ENCODE measurements at regions not wholly inside any gene's neighbourhood (a gene's known extent, or its start where the extent isn't known, plus 50 kb on each side); places are given as distances from the start of the nearest gene placed in this dataset.

GRCh38 chr9:82761956-82762355 lies 301.0 kb downstream of the RASEF start:
- Histone ChIP-seq H2BK12ac (ENCODE audit: insufficient read length, low read depth, low read length) (no peak overlapping the region), H2BK120ac (ENCODE audit: low read depth, low read length, poor library complexity, severe bottlenecking) (no peak overlapping the region), H2BK15ac (ENCODE audit: low read depth, low read length) (no peak overlapping the region), H3K18ac (ENCODE audit: insufficient read length, low read depth, low read length) (no peak overlapping the region), H2BK20ac (ENCODE audit: low read depth, low read length, poor library complexity, severe bottlenecking) (no peak overlapping the region), H3K27me3 (ENCODE audit: insufficient read depth, low read length) (no peaks in the 10 kb centered on the region), H3K9me3 (ENCODE audit: control insufficient read depth, low read depth, low read length) (no peaks in the 10 kb centered on the region), H2AFZ (ENCODE audit: low read length) (no peak overlapping the region), H3K56ac (ENCODE audit: insufficient read length, low read depth, low read length) (no peak overlapping the region), H3K4ac (ENCODE audit: low read depth, low read length) (no peak overlapping the region), H3K4me2 (ENCODE audit: insufficient read depth, insufficient read length, low read length) (no peak overlapping the region), H3K23ac (ENCODE audit: insufficient read length, low read depth, low read length) (no peak overlapping the region), H2BK5ac (ENCODE audit: insufficient read length, low read length) (no peak overlapping the region), H3K23me2 (ENCODE audit: insufficient read length, low read depth, low read length, poor library complexity, severe bottlenecking) (no peaks in the 10 kb centered on the region), H3K4me1 (ENCODE audit: insufficient read depth, low read length) (0 out of 2 replicates have a peak, but pooled peaks cover 4% of the 10 kb centered on the region), H3K27ac (ENCODE audit: insufficient read length, low read depth, low read length) (no peak overlapping the region), H4K5ac (ENCODE audit: insufficient read length, low read depth, low read length) (no peak overlapping the region), H3K9ac (ENCODE audit: extremely low read depth, insufficient read length, low read length) (no peak overlapping the region), H4K20me1 (ENCODE audit: control insufficient read depth, insufficient read depth, insufficient read length) (no peaks in the 10 kb centered on the region), H3K79me2 (ENCODE audit: insufficient read depth, low read length) (no peaks in the 10 kb centered on the region), H3K14ac (ENCODE audit: insufficient read depth, low read length) (no peak overlapping the region), H3T11ph (ENCODE audit: low read length) (no peak overlapping the region), H4K91ac (ENCODE audit: insufficient read length, low read depth, low read length) (no peak overlapping the region), H3K79me1 (ENCODE audit: insufficient read depth, low read depth, low read length, poor library complexity, severe bottlenecking) (no peaks in the 10 kb centered on the region), H2AK5ac (ENCODE audit: insufficient read length, low read length) (no peak overlapping the region), H4K8ac (replicated peaks; ENCODE audit: insufficient read length, low read depth, low read length) (no peak overlapping the region)
- TF ChIP-seq CTCF (conservative IDR thresholded peaks at IDR 0.05) = no peak
- no peak overlapping the region; a peak in 1 of 7 replicates for H3K27ac Mint-ChIP-seq
- no peak overlapping the region for H3K4me3 Mint-ChIP-seq
- H3K4me1 Mint-ChIP-seq = peaks cover 16 to 17% of the 10 kb centered on the region in 2 experiments
- WGBS (ENCODE audit: extremely low coverage, insufficient read length, low lambda C conversion rate) = no CpG with 5 or more reads among the region's 3 CpGs
- no peaks in the 10 kb centered on the region; the same call in none of the 2 replicates for H3K27me3 Mint-ChIP-seq (ENCODE audit: low read depth)
- H3K36me3 Mint-ChIP-seq (ENCODE audit: insufficient read depth in 1 of 3, low read depth in 3 of 3) = peaks cover 6 to 16% (median 9%) of the 10 kb centered on the region in 3 experiments
- peaks cover 11 to 15% of the 10 kb centered on the region in 2 experiments for H3K9me3 Mint-ChIP-seq
- no peak for DNase-seq
